Activated T-cell treated with anti-CD3 and anti-CD28 coated beads, Interleukin-2, amount 50 U/mL, for 72 hours (primary cell): ENCODE measurements at regions not wholly inside any gene's neighbourhood (a gene's known extent, or its start where the extent isn't known, plus 50 kb on each side); places are given as distances from the start of the nearest gene placed in this dataset.

Source experiments
- ATAC-seq, 2 donors: fragments of 150-1000 bp; cut with Tn5 transposase; replicated peaks in 1 of 2; 2 replicates each; pipeline ENCODE4 v1.10.0; 2021; ENCODE audit warnings: moderate library complexity in 2 of 2, mild to moderate bottlenecking in 1 of 2
- DNase-seq, 2 donors: peaks; one replicate each; pipeline ENCODE4 v3.0.0; 2021 to 2022; ENCODE audit warnings: mixed read lengths in 1 of 2
- H3K27ac Mint-ChIP-seq: one replicate; pipeline ENCODE4 v1.8.0; 2022; ENCODE audit warnings: mild to moderate bottlenecking, moderate library complexity, mixed read lengths
- H3K27me3 Mint-ChIP-seq: one replicate; pipeline ENCODE4 v1.8.0; 2022; ENCODE audit warnings: low read depth, mixed read lengths
- H3K36me3 Mint-ChIP-seq, 2 donors: one replicate each; pipeline ENCODE4 v1.8.0; 2022; ENCODE audit warnings: mixed read lengths in 2 of 2, mild to moderate bottlenecking in 1 of 2; ENCODE audit not compliant: insufficient read depth in 2 of 2
- H3K4me1 Mint-ChIP-seq: one replicate; pipeline ENCODE4 v1.8.0; 2022; ENCODE audit warnings: low read depth, mixed read lengths
- H3K4me3 Mint-ChIP-seq, 2 donors: one replicate each; pipeline ENCODE4 v1.8.0; 2022; ENCODE audit warnings: mild to moderate bottlenecking in 2 of 2, mixed read lengths in 2 of 2, moderate library complexity in 2 of 2
- H3K9me3 Mint-ChIP-seq, 2 donors: one replicate each; pipeline ENCODE4 v1.8.0; 2022; ENCODE audit warnings: mixed read lengths in 2 of 2

DNA sequence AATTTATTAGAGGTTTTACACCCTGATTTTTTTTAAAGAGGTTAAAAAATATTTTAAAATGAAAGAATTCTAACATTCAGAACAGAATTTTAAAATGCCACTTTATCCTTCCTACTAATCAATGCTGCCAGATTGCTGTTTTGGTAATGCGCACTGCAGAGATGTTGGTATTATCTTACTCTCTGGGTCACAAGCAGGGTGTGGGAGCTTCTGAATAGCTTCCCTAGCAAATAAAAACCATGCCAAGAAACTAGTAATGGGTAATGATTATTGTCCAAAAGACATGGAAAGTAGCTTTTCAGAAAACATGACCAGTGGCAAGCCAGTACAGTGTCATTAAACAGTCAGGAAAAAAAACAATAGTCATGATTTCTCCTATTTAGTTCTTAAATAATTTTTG, 205.4 kb downstream of the TPBG start:
- no peak for ATAC-seq
- Mint-ChIP-seq H3K36me3 (peaks cover 0 to 2% of the 10 kb centered on the region in 2 donors), H3K27ac (no peak overlapping the region), H3K4me1 (no peaks in the 10 kb centered on the region), H3K27me3 (no peaks in the 10 kb centered on the region), H3K4me3 (no peak overlapping the region), H3K9me3 (peaks cover 2 to 3% of the 10 kb centered on the region in 2 donors)
- DNase-seq = no peak

DNA sequence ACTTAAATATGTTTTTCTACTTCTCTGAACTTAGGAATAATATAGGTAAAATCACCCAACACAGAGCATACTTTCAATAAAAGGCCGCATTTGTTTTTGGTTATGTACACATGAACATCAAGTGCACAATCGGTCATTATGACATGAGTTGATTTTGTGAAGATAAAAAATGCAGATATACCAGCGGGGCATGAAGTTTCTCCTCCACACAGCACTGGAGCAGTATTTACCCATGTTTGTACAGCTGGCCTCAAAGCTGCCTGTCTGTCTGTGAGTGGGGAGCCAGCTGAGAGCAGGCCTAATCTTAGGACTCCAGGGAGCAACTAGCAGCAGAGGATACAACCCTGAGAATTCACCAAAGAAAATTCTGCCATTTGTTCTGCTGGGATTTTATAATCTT, 206.5 kb downstream of the TPBG start:
- H3K27ac Mint-ChIP-seq = no peak overlapping the region

DNA sequence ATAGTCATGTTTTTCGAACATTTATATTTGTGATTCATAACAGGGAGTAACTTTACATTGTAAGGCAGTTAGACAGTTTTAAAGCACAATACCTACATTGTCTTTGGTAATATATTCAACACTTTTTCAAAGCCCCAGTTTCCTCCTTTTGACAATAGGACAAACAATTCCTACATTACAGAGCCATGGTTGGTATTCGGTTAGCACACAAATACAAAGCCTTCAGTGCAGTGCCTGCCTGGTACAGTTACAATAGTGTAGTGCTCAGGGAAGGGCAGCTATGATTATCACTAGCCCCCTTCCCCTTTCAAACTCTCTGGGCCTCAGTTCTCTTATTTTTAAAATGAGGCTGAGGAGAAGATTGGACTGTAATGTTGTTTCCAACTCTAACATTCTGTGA, 207.8 kb downstream of the TPBG start:
- DNase-seq (no peak), ATAC-seq (no peak)
- Mint-ChIP-seq H3K4me1 (no peaks in the 10 kb centered on the region), H3K36me3 (peaks cover 0 to 2% of the 10 kb centered on the region in 2 donors), H3K4me3 (no peak overlapping the region), H3K27ac (no peak overlapping the region), H3K27me3 (no peaks in the 10 kb centered on the region), H3K9me3 (peaks cover 5 to 8% of the 10 kb centered on the region in 2 donors)

More for the DNA sequence above, 206.5 kb downstream of the TPBG start:
- Mint-ChIP-seq H3K9me3 (peaks cover 3% of the 10 kb centered on the region in 2 donors), H3K27me3 (no peaks in the 10 kb centered on the region), H3K36me3 (peaks cover 0 to 2% of the 10 kb centered on the region in 2 donors), H3K4me1 (no peaks in the 10 kb centered on the region), H3K4me3 (no peak overlapping the region)
- DNase-seq = no peak
- no peak for ATAC-seq

DNA sequence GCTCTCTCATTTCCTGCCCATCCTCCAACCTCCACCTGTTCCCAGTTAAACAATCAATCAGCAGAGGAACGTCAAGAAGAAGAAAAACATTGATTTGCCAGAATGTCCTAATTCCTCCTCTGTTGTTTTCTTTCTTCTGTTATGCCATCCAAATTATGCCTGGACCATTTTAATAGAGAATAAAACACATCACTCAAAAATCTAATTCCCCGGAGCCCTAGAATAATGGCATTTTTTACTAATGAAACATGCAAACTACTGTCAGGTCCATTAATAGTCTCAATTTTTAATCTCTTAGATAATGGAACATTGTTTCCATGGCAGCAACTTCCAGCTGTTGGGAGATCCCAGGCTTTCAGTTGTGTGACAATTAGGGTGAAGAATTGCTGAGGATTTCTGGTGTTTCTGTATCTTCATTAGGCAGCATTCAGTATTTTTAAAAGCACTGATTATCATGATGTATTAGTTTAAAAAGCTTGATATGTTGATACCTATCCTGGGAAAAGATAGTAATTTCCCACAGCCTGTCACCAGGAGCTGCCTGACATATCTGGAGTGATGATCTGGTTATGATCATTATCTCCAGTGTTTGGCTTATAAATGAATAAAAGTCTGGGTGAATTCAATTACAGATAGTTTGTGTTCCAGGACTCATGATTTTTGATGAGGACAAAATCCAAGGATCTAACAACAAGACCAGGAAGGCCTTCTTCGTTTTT, 209.8 kb downstream of the TPBG start:
- H3K9me3 Mint-ChIP-seq = peaks cover 7 to 8% of the 10 kb centered on the region in 2 donors
- H3K4me3 Mint-ChIP-seq = no peak overlapping the region
- no peak overlapping the region for H3K27ac Mint-ChIP-seq
- no peaks in the 10 kb centered on the region for H3K4me1 Mint-ChIP-seq
- DNase-seq = no peak
- peaks cover 0 to 2% of the 10 kb centered on the region in 2 donors for H3K36me3 Mint-ChIP-seq
- no peaks in the 10 kb centered on the region for H3K27me3 Mint-ChIP-seq
- ATAC-seq = no peak

DNA sequence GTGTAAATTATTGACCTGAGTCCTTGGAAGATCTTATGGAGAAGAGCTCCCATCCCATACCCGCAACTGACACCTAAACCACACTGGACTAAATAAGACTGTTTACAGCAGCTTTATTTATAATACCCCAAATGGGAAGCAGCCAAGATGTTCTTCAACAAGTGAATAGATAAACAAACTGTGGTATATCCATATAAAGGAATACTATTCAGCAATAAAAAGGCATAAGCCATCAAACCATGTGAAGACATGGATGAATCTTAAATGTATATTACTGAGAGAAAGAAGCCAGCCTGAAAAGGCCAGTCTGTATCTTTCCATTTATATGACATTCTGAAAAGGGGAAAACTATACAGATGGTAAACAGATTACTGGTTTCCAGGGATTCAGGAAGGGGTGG, 212.7 kb downstream of the TPBG start:
- DNase-seq (no peak), ATAC-seq (no peak)
- Mint-ChIP-seq H3K27ac (no peak overlapping the region), H3K9me3 (peaks cover 7 to 12% of the 10 kb centered on the region in 2 donors), H3K36me3 (peaks cover 0 to 2% of the 10 kb centered on the region in 2 donors), H3K4me3 (no peak overlapping the region), H3K27me3 (no peaks in the 10 kb centered on the region), H3K4me1 (no peaks in the 10 kb centered on the region)

DNA sequence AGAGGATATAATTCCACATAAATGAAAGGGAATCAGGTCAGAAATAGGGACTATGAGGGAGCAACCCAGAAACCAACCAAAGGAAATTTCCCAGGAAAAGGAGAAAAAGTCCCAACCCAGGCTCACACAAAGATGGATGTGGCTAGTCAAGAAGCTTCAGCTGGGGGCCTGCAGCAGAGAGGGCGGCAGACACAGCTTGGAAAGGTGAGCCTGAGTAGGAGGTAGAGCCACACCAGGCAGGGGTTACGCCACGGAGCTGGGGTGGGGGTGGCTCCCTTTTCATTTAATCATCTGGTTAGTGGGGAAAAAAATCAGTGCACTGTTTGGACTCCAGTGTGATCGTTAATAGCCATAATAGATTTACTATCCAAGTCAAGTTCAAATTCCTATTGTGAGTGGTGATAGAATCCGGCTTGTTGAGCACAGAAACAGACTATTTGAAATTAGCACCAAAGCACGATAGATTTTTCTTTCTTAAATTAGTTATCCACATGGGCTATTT, 220.6 kb downstream of the TPBG start:
- no peaks in the 10 kb centered on the region for H3K4me1 Mint-ChIP-seq
- no peak overlapping the region for H3K27ac Mint-ChIP-seq
- no peak overlapping the region for H3K4me3 Mint-ChIP-seq
- H3K9me3 Mint-ChIP-seq = no peaks in the 10 kb centered on the region
- H3K27me3 Mint-ChIP-seq = no peaks in the 10 kb centered on the region
- ATAC-seq = no peak
- DNase-seq = no peak
- no peaks in the 10 kb centered on the region for H3K36me3 Mint-ChIP-seq

DNA sequence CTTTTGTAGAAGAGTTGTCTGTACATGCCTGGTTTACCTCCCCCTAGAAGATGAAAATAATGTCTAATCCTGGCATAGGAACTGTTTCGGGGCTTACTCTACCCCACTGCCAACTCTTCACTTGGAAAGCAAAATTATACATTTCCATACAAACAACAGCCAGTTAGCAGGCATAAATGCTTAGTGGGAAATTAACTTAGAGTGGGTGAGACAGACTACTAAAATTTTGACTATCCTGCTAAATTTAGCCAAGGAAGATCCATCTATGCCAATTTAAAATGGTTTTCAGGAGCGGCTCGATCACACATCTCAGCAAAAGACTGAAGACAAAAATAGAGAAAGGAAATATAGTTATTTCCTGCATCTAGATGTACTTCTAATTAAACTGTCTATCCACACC, 221.2 kb downstream of the TPBG start:
- H3K36me3 Mint-ChIP-seq = no peaks in the 10 kb centered on the region
- H3K27me3 Mint-ChIP-seq = no peaks in the 10 kb centered on the region
- no peaks in the 10 kb centered on the region for H3K4me1 Mint-ChIP-seq
- ATAC-seq (no peak), DNase-seq (no peak)
- H3K27ac Mint-ChIP-seq = no peak overlapping the region
- no peak overlapping the region for H3K4me3 Mint-ChIP-seq
- no peaks in the 10 kb centered on the region for H3K9me3 Mint-ChIP-seq

DNA sequence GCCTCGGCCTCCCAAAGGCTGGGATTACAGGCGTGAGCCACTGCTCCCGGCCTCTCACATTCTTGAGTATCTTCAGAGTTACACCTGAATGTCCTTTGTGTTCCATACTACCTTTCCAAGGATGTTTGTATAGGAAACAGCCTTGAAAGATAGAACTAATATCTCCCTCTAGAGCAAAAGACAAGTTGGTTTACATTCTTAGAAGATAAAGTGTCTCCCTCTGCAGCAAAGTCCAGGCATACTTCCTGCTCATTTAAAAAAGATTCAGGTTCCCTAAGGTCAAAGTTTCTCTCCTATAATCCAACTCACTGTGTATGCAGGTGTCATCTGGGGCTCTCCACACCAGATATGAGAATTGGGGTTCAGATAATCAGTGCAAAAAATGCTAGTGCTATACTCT, 224.4 kb downstream of the TPBG start:
- H3K9me3 Mint-ChIP-seq = no peaks in the 10 kb centered on the region
- DNase-seq (no peak), ATAC-seq (no peak)
- no peaks in the 10 kb centered on the region for H3K4me1 Mint-ChIP-seq
- H3K27ac Mint-ChIP-seq = no peak overlapping the region
- H3K27me3 Mint-ChIP-seq = no peaks in the 10 kb centered on the region
- H3K4me3 Mint-ChIP-seq = no peak overlapping the region
- no peaks in the 10 kb centered on the region for H3K36me3 Mint-ChIP-seq

DNA sequence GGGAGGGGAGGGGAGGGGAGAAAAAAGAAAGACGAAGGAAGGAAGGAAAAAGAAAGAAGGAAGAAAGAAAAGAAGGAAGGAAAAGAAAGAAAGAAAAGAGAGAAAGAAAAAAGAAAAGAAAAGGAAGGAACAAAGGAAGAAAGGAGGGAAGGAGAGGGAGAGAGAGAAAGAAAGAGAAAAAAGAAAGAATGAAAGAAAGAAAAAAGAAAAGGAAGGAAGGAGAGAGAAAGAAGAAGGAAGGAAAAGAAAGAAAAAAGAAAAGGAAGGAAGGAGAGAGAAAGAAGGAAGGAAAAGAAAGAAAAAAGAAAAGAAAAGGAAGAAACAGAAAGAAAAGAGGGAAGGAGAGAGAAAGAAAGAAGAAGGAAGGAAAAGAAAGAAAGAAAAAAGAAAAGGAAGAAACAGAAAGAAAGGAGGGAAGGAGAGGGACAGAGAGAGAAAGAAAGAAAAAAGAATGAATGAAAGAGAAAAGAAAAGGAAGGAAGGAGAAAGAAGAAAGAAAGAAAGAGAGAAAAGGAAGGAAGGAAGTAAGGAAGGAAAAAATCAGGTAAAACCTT, 225.3 kb downstream of the TPBG start:
- Mint-ChIP-seq H3K4me3 (no peak overlapping the region), H3K27me3 (no peaks in the 10 kb centered on the region)
- DNase-seq = no peak

DNA sequence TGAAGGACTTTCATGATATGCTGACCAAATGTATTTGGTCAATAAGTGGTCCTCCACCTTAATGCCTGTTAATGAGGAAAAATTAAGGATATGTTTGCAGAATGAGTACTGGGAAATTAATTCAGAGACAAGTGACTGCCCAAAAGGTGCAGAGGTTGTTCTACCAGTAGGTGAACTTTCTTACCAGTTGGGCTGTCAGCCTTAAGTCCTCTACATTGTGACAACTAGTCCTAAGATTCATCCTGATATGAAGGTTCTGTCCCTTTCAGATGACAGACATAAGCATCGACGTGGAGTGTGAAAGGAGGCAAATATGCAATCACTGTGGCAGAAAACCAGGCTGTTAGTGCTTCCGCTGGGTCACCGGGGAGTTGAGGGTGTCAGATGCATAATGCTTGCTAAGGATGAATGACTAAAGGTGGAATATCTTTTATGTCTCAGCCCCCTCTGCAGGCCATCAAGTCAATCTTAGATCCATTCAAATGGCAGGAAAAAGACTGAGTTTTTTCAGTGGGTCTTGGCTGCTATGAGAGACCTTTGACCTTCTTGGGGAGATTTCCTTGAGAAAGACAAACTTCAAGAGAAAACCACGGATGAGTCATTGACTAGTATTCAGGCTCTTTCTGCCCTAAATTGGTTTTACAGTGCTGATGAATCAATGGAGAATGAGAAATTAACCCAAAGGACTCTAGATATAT, 226.0 kb downstream of the TPBG start:
- H3K9me3 Mint-ChIP-seq = no peaks in the 10 kb centered on the region
- no peaks in the 10 kb centered on the region for H3K4me1 Mint-ChIP-seq
- H3K27me3 Mint-ChIP-seq = no peaks in the 10 kb centered on the region
- no peaks in the 10 kb centered on the region for H3K36me3 Mint-ChIP-seq
- H3K4me3 Mint-ChIP-seq = no peak overlapping the region
- ATAC-seq (peak in 1 of 2 donors; percentile 56), DNase-seq (no peak)
- H3K27ac Mint-ChIP-seq = no peak overlapping the region

More for the DNA sequence above, 225.3 kb downstream of the TPBG start:
- H3K9me3 Mint-ChIP-seq = no peaks in the 10 kb centered on the region
- ATAC-seq = no peak
- H3K27ac Mint-ChIP-seq = no peak overlapping the region
- H3K36me3 Mint-ChIP-seq = no peaks in the 10 kb centered on the region
- H3K4me1 Mint-ChIP-seq = no peaks in the 10 kb centered on the region

DNA sequence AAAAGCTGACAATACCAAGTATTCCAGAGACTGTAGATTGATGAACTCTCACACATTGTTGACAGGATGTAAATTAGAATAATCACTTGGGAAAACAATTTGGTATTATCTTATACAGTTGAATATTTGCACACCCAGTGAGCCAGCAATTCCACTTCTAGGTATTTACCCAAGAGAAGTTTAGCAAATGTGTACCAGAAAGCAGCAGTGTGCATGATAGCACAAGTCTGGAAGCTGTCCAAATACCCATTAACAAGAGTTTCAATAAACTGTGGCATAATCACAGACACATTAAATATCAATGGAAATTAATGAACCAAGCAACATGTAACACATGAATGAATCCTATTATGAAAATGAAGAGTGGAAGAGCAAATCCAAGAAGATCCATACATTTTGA, 233.6 kb downstream of the TPBG start:
- no peak overlapping the region for H3K4me3 Mint-ChIP-seq
- H3K27me3 Mint-ChIP-seq = peaks cover 5% of the 10 kb centered on the region
- ATAC-seq = no peak
- no peaks in the 10 kb centered on the region for H3K4me1 Mint-ChIP-seq
- no peak overlapping the region for H3K27ac Mint-ChIP-seq
- no peaks in the 10 kb centered on the region for H3K36me3 Mint-ChIP-seq
- no peak for DNase-seq
- peaks cover 0 to 8% of the 10 kb centered on the region in 2 donors for H3K9me3 Mint-ChIP-seq

DNA sequence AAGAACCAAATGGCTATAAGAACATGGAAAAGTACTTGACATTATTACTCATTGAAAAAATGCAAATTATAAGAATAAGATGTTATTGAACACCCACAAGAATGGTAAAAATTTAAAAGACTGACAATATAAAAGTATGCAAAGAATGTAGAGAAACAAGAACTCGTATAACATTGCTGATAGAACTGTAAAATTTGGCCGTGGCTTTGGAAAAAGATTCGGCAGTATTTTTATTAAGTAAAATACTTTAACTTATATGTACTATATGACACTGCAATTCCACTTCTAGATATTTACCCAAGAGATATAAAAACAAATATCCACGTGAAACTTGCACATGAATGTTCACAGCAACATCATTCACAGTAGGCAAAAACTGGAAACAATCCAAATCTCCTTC, 239.2 kb downstream of the TPBG start:
- no peaks in the 10 kb centered on the region for H3K36me3 Mint-ChIP-seq
- H3K27me3 Mint-ChIP-seq = no peaks in the 10 kb centered on the region
- DNase-seq (no peak), ATAC-seq (no peak)
- no peaks in the 10 kb centered on the region for H3K4me1 Mint-ChIP-seq
- peaks cover 0 to 5% of the 10 kb centered on the region in 2 donors for H3K9me3 Mint-ChIP-seq
- H3K4me3 Mint-ChIP-seq = no peak overlapping the region
- H3K27ac Mint-ChIP-seq = no peak overlapping the region

DNA sequence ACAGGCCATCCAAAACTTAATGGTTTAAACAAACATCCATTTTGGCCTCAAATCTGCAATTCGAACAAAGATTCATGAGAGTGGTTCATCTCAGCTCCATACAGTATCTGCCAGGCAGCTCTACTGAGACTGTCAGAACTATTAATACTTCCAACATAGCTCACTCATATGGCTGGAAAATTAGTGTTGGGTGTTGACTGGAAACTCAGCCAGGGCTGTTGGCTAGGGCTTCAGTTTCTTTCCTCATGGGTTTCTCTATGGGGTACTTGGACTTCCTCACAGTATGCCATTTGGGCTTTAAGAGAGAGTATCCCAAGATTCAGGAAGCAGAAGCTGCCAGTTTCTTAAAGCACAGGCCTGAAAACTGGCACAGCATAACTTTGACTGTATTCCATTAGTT, 240.3 kb downstream of the TPBG start:
- Mint-ChIP-seq H3K27ac (no peak overlapping the region), H3K36me3 (no peaks in the 10 kb centered on the region), H3K27me3 (no peaks in the 10 kb centered on the region), H3K4me1 (no peaks in the 10 kb centered on the region), H3K9me3 (peaks cover 0 to 5% of the 10 kb centered on the region in 2 donors), H3K4me3 (no peak overlapping the region)
- ATAC-seq = no peak
- no peak for DNase-seq
